ENCODE measurements at regions not wholly inside any gene's neighbourhood (a gene's known extent, or its start where the extent isn't known, plus 50 kb on each side); places are given as distances from the start of the nearest gene placed in this dataset.
"Not testable (repeated sequence)": the region's sequence is repeated elsewhere in the genome, so short reads cannot be mapped to it uniquely, and the experiment has no call there.

- DNase-seq (ENCODE audit: low read depth): no peak
Measured at GRCh38 chrX:67288156-67288555, 255.7 kb upstream of the AR start.

GRCh38 chrX:67289055-67289499, 254.7 kb upstream of the AR start:
- no peak for DNase-seq (ENCODE audit: low read depth)

GRCh38 chrX:67290489-67291220, 253.2 kb upstream of the AR start:
- no peak for DNase-seq (ENCODE audit: low read depth)

- no peak for DNase-seq (ENCODE audit: low read depth)
Measured at GRCh38 chrX:67295924-67296323, 247.9 kb upstream of the AR start.

GRCh38 chrX:67296395-67296794, 247.4 kb upstream of the AR start:
- DNase-seq (ENCODE audit: low read depth): no peak

GRCh38 chrX:67317725-67318124, 226.1 kb upstream of the AR start:
- no peak for DNase-seq (ENCODE audit: low read depth)

GRCh38 chrX:67328476-67328875, 215.3 kb upstream of the AR start:
- no peak for DNase-seq (ENCODE audit: low read depth)

- no peak for DNase-seq (ENCODE audit: low read depth)
Measured at GRCh38 chrX:67334323-67334722, 209.5 kb upstream of the AR start.

GRCh38 chrX:67338262-67338661, 205.6 kb upstream of the AR start:
- DNase-seq (ENCODE audit: low read depth): no peak

- no peak for DNase-seq (ENCODE audit: low read depth)
Measured at GRCh38 chrX:67342138-67342537, 201.7 kb upstream of the AR start.

GRCh38 chrX:67346225-67346624, 197.6 kb upstream of the AR start:
- DNase-seq (ENCODE audit: low read depth): no peak

GRCh38 chrX:67346667-67347066, 197.2 kb upstream of the AR start:
- DNase-seq (ENCODE audit: low read depth): no peak

GRCh38 chrX:67347145-67347544, 196.7 kb upstream of the AR start:
- no peak for DNase-seq (ENCODE audit: low read depth)

GRCh38 chrX:67351411-67351810, 192.4 kb upstream of the AR start:
- DNase-seq (ENCODE audit: low read depth): no peak

GRCh38 chrX:67353651-67354370, 190.0 kb upstream of the AR start:
- DNase-seq (ENCODE audit: low read depth): peak; percentile 2

GRCh38 chrX:67361267-67361666, 182.6 kb upstream of the AR start:
- not testable (repeated sequence) for DNase-seq (ENCODE audit: low read depth)

GRCh38 chrX:67384403-67384802, 159.4 kb upstream of the AR start:
- no peak for DNase-seq (ENCODE audit: low read depth)

- DNase-seq (ENCODE audit: low read depth): no peak
Measured at GRCh38 chrX:67408423-67409079, 135.3 kb upstream of the AR start.

GRCh38 chrX:67415937-67416336, 127.9 kb upstream of the AR start:
- DNase-seq (ENCODE audit: low read depth): no peak

- no peak for DNase-seq (ENCODE audit: low read depth)
Measured at GRCh38 chrX:67426946-67427345, 116.9 kb upstream of the AR start.

GRCh38 chrX:67435536-67435935, 108.3 kb upstream of the AR start:
- no peak for DNase-seq (ENCODE audit: low read depth)

GRCh38 chrX:67436867-67437266, 107.0 kb upstream of the AR start:
- no peak for DNase-seq (ENCODE audit: low read depth)

- no peak for DNase-seq (ENCODE audit: low read depth)
Measured at GRCh38 chrX:67437821-67438220, 106.0 kb upstream of the AR start.
